ENCODE measurements at regions not wholly inside any gene's neighbourhood (a gene's known extent, or its start where the extent isn't known, plus 50 kb on each side); places are given as distances from the start of the nearest gene placed in this dataset.
"Not testable (repeated sequence)": the region's sequence is repeated elsewhere in the genome, so short reads cannot be mapped to it uniquely, and the experiment has no call there.

GRCh38 chr12:67091678-67092077 lies 177.5 kb upstream of the CAND1 start:
- TF ChIP-seq, protein P1, sequence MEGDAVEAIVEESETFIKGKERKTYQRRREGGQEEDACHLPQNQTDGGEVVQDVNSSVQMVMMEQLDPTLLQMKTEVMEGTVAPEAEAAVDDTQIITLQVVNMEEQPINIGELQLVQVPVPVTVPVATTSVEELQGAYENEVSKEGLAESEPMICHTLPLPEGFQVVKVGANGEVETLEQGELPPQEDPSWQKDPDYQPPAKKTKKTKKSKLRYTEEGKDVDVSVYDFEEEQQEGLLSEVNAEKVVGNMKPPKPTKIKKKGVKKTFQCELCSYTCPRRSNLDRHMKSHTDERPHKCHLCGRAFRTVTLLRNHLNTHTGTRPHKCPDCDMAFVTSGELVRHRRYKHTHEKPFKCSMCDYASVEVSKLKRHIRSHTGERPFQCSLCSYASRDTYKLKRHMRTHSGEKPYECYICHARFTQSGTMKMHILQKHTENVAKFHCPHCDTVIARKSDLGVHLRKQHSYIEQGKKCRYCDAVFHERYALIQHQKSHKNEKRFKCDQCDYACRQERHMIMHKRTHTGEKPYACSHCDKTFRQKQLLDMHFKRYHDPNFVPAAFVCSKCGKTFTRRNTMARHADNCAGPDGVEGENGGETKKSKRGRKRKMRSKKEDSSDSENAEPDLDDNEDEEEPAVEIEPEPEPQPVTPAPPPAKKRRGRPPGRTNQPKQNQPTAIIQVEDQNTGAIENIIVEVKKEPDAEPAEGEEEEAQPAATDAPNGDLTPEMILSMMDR (IDR thresholded peaks at IDR 0.05; ENCODE audit: unreplicated experiment): no peak
- no peaks in the 10 kb centered on the region for H3K36me3 Mint-ChIP-seq (ENCODE audit: insufficient read depth)
- H3K4me3 Mint-ChIP-seq (ENCODE audit: low read depth): no peak overlapping the region
- H3K4me1 Mint-ChIP-seq (ENCODE audit: low read depth): peaks cover 6% of the 10 kb centered on the region
- peaks cover 3% of the 10 kb centered on the region for H3K9me3 Mint-ChIP-seq (ENCODE audit: low read depth)
- no peaks in the 10 kb centered on the region for H3K27me3 Mint-ChIP-seq
- no peak overlapping the region for H3K27ac Mint-ChIP-seq
- DNase-seq (ENCODE audit: low spot score, unreplicated experiment): no peak

- H3K4me1 Mint-ChIP-seq (ENCODE audit: low read depth); H3K27me3 Mint-ChIP-seq: not testable (repeated sequence)
Observed at GRCh38 chr12:67092934-67093333, 176.2 kb upstream of the CAND1 start.

DNA sequence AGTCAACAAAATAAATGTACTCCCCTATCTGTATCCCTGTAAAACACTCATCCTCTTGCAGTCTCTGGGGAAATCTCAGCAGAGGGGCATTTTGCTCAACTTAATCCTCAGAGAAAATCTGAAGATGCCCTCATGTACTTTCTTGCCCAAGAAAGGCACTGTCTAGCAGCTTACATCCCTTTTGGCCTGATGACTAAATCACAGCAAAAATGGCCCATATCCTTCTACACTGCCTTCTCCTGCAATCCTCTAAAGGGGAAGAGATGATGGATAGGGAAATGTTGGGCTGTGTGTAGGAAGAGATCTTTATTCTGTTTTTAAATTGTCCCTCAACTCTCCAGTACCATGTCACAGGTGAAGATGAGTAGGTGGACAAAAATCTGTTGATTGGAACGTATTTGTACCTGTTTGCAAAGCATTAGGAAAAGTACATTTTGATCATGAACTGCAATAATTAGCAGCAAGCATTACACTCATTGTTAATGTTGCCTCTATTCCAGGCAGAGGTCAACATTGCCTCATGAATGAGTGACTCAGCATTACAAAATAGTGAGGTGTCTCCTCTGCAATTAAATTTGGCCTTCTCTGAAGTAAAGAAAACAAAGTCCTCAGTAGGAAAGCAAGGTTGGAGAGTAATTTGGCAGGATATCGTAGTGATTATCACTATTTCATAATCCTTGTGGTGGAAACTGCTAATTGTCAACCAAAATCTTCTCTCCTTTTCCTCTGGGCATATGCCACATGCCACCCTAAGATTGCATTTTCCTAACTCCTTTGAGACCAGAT lies 172.4 kb upstream of the CAND1 start:
- H3K27ac Mint-ChIP-seq: no peak overlapping the region
- no peaks in the 10 kb centered on the region for H3K27me3 Mint-ChIP-seq
- no peaks in the 10 kb centered on the region for H3K4me1 Mint-ChIP-seq (ENCODE audit: low read depth)
- DNase-seq (ENCODE audit: low spot score, unreplicated experiment): no peak
- TF ChIP-seq, protein P1 (IDR thresholded peaks at IDR 0.05; ENCODE audit: unreplicated experiment): no peak
- H3K36me3 Mint-ChIP-seq (ENCODE audit: insufficient read depth): no peaks in the 10 kb centered on the region
- no peak overlapping the region for H3K4me3 Mint-ChIP-seq (ENCODE audit: low read depth)
- H3K9me3 Mint-ChIP-seq (ENCODE audit: low read depth): peaks cover 3% of the 10 kb centered on the region

More at GRCh38 chr12:67092934-67093333, 176.2 kb upstream of the CAND1 start:
- H3K36me3 Mint-ChIP-seq (ENCODE audit: insufficient read depth); DNase-seq (ENCODE audit: low spot score, unreplicated experiment); H3K27ac Mint-ChIP-seq; H3K9me3 Mint-ChIP-seq (ENCODE audit: low read depth); H3K4me3 Mint-ChIP-seq (ENCODE audit: low read depth): not testable (repeated sequence)

GRCh38 chr12:67099858-67100257 lies 169.3 kb upstream of the CAND1 start:
- no peak overlapping the region for H3K27ac Mint-ChIP-seq
- H3K4me3 Mint-ChIP-seq (ENCODE audit: low read depth): no peak overlapping the region

DNA sequence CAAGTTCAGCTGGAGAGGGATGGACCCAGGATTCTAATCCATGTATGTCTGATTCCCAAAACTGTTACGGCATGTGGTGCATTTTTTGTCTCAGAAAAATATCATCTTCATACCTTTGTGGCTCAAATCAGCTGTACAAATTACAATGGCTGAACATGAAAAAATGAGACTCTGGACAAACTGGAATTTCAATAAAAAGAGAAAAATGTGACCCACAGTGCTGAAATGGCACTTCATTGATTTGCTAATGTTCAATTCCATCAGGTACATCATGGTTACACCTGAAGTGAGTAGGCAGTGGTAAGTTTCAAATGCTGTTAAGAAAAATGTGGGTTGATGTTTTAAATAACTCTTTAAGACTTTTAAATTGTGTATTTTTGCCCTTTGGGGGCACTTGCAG lies 165.6 kb upstream of the CAND1 start:
- DNase-seq (ENCODE audit: low spot score, unreplicated experiment): no peak
- Mint-ChIP-seq H3K4me1 (ENCODE audit: low read depth) (no peaks in the 10 kb centered on the region), H3K9me3 (ENCODE audit: low read depth) (peaks cover 9% of the 10 kb centered on the region), H3K36me3 (ENCODE audit: insufficient read depth) (no peaks in the 10 kb centered on the region), H3K27me3 (peaks cover 6% of the 10 kb centered on the region), H3K4me3 (ENCODE audit: low read depth) (no peak overlapping the region), H3K27ac (no peak overlapping the region)
- TF ChIP-seq, protein P1 (IDR thresholded peaks at IDR 0.05; ENCODE audit: unreplicated experiment): no peak

More at GRCh38 chr12:67099858-67100257, 169.3 kb upstream of the CAND1 start:
- Mint-ChIP-seq H3K36me3 (ENCODE audit: insufficient read depth) (no peaks in the 10 kb centered on the region), H3K27me3 (peaks cover 6% of the 10 kb centered on the region), H3K4me1 (ENCODE audit: low read depth) (no peaks in the 10 kb centered on the region), H3K9me3 (ENCODE audit: low read depth) (no peaks in the 10 kb centered on the region)
- TF ChIP-seq, protein P1 (IDR thresholded peaks at IDR 0.05; ENCODE audit: unreplicated experiment): no peak
- no peak for DNase-seq (ENCODE audit: low spot score, unreplicated experiment)

- Mint-ChIP-seq H3K36me3 (ENCODE audit: insufficient read depth) (no peaks in the 10 kb centered on the region), H3K4me3 (ENCODE audit: low read depth) (no peak overlapping the region), H3K27me3 (peaks cover 6% of the 10 kb centered on the region), H3K9me3 (ENCODE audit: low read depth) (peaks cover 9% of the 10 kb centered on the region), H3K27ac (no peak overlapping the region), H3K4me1 (ENCODE audit: low read depth) (no peaks in the 10 kb centered on the region)
- no peak for DNase-seq (ENCODE audit: low spot score, unreplicated experiment)
- TF ChIP-seq, protein P1 (IDR thresholded peaks at IDR 0.05; ENCODE audit: unreplicated experiment): no peak
Observed at GRCh38 chr12:67107235-67107634, 161.9 kb upstream of the CAND1 start.
